ENCODE measurements at regions not wholly inside any gene's neighbourhood (a gene's known extent, or its start where the extent isn't known, plus 50 kb on each side); places are given as distances from the start of the nearest gene placed in this dataset.

DNA sequence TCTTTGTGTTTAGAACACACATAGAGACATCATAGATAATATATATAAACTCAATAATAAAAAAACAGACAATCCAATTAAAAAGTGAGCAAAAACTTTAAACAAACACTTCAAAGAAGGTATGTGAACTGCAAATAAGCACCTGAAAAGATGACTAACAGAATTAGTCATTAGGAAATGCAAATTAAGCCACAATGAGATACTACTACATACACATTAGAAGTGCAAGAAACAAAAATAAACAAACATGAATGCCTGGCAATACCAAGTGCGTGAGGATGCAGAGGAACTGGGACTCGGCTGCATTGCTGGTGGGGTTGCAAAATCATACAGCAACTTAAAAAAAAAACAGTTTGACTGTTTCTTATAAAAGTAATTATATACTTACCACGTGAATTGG lies 799.0 kb downstream of the KCNJ2 start:
- Mint-ChIP-seq H3K36me3 (ENCODE audit: unreplicated experiment) (no peaks in the 10 kb centered on the region), H3K27ac (ENCODE audit: unreplicated experiment) (no peak overlapping the region), H3K4me1 (ENCODE audit: low read depth, unreplicated experiment) (no peaks in the 10 kb centered on the region), H3K4me3 (ENCODE audit: unreplicated experiment) (no peak overlapping the region), H3K27me3 (ENCODE audit: unreplicated experiment) (no peaks in the 10 kb centered on the region), H3K9me3 (ENCODE audit: unreplicated experiment) (peaks cover 2% of the 10 kb centered on the region)
- TF ChIP-seq, protein P1, sequence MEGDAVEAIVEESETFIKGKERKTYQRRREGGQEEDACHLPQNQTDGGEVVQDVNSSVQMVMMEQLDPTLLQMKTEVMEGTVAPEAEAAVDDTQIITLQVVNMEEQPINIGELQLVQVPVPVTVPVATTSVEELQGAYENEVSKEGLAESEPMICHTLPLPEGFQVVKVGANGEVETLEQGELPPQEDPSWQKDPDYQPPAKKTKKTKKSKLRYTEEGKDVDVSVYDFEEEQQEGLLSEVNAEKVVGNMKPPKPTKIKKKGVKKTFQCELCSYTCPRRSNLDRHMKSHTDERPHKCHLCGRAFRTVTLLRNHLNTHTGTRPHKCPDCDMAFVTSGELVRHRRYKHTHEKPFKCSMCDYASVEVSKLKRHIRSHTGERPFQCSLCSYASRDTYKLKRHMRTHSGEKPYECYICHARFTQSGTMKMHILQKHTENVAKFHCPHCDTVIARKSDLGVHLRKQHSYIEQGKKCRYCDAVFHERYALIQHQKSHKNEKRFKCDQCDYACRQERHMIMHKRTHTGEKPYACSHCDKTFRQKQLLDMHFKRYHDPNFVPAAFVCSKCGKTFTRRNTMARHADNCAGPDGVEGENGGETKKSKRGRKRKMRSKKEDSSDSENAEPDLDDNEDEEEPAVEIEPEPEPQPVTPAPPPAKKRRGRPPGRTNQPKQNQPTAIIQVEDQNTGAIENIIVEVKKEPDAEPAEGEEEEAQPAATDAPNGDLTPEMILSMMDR (IDR thresholded peaks at IDR 0.05; ENCODE audit: partially characterized antibody, unreplicated experiment), result no peak
- DNase-seq, result no peak

DNA sequence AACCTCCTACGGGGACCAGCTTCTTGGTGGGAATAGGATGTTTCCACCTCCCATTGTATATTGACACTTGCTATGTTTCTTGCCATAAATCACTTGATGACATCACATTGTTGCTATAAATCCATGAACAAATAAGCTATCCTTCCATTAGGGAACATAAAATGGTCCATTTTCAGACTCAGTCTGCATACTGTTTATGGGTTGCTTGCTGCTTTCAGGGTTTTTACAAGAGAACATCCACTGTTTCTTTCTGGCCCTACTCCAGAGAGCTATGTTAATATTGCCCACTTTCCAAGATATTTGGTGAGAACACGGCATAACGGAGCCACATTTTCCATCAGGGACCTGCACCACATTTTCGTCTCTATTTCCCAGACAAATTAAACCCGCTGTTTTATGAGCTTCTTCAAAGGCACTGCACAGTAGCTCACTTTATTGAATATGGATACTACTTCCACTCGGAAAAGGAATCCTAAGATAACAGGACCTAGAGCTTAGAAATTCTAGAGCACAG lies 800.2 kb downstream of the KCNJ2 start:
- TF ChIP-seq, protein P1 (IDR thresholded peaks at IDR 0.05; ENCODE audit: partially characterized antibody, unreplicated experiment), result no peak
- H3K4me3 Mint-ChIP-seq (ENCODE audit: unreplicated experiment), result no peak overlapping the region
- no peaks in the 10 kb centered on the region for H3K27me3 Mint-ChIP-seq (ENCODE audit: unreplicated experiment)
- DNase-seq, result no peak
- no peaks in the 10 kb centered on the region for H3K4me1 Mint-ChIP-seq (ENCODE audit: low read depth, unreplicated experiment)
- no peak overlapping the region for H3K27ac Mint-ChIP-seq (ENCODE audit: unreplicated experiment)
- peaks cover 2% of the 10 kb centered on the region for H3K9me3 Mint-ChIP-seq (ENCODE audit: unreplicated experiment)
- no peaks in the 10 kb centered on the region for H3K36me3 Mint-ChIP-seq (ENCODE audit: unreplicated experiment)

DNA sequence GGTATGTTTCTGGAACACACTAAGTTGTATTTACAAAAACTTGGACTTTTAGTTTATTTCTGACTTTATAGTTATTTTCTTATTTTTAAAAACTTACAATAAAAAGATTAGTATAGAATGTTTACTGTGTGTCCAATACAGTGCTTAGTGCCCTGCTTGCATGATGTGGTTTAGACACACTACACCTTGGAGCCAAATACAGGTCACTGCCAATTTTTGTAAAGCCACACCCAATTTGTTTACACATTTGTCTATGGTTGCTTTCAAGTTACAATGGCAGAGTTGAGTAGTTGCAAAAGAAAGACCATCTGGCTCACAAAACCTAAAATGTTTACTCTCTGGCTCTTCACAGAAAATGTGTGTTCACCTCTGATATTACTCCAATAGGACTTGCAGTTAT lies 807.1 kb downstream of the KCNJ2 start:
- Mint-ChIP-seq H3K4me3 (ENCODE audit: unreplicated experiment) (no peak overlapping the region), H3K27me3 (ENCODE audit: unreplicated experiment) (peaks cover 2% of the 10 kb centered on the region), H3K4me1 (ENCODE audit: low read depth, unreplicated experiment) (no peaks in the 10 kb centered on the region), H3K27ac (ENCODE audit: unreplicated experiment) (no peak overlapping the region), H3K9me3 (ENCODE audit: unreplicated experiment) (no peaks in the 10 kb centered on the region), H3K36me3 (ENCODE audit: unreplicated experiment) (peaks cover 5% of the 10 kb centered on the region)
- TF ChIP-seq, protein P1 (IDR thresholded peaks at IDR 0.05; ENCODE audit: partially characterized antibody, unreplicated experiment), result no peak
- no peak for DNase-seq

DNA sequence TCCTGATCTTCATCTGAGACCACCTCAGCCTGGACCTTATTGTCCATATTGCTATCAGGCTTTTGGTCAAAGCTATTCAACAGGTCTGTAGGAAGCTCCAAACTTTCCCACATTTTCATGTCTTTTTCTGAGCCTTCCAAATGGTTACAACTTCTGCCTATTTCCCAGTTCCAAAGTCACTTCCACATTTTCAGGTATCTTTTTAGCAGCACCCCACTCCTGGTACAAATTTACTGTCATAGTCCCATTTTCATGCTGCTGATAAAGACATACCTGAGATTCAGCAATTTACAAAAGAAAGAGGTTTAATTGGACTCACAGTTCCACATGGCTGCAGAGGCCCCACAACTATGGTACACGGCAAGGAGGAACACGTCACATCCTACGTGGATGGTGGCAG lies 815.5 kb downstream of the KCNJ2 start:
- Mint-ChIP-seq H3K36me3 (ENCODE audit: unreplicated experiment) (peaks cover 17% of the 10 kb centered on the region), H3K4me1 (ENCODE audit: low read depth, unreplicated experiment) (no peaks in the 10 kb centered on the region), H3K4me3 (ENCODE audit: unreplicated experiment) (no peak overlapping the region), H3K27ac (ENCODE audit: unreplicated experiment) (no peak overlapping the region), H3K9me3 (ENCODE audit: unreplicated experiment) (peaks cover 6% of the 10 kb centered on the region), H3K27me3 (ENCODE audit: unreplicated experiment) (no peaks in the 10 kb centered on the region)
- DNase-seq, result no peak
- TF ChIP-seq, protein P1 (IDR thresholded peaks at IDR 0.05; ENCODE audit: partially characterized antibody, unreplicated experiment), result no peak

DNA sequence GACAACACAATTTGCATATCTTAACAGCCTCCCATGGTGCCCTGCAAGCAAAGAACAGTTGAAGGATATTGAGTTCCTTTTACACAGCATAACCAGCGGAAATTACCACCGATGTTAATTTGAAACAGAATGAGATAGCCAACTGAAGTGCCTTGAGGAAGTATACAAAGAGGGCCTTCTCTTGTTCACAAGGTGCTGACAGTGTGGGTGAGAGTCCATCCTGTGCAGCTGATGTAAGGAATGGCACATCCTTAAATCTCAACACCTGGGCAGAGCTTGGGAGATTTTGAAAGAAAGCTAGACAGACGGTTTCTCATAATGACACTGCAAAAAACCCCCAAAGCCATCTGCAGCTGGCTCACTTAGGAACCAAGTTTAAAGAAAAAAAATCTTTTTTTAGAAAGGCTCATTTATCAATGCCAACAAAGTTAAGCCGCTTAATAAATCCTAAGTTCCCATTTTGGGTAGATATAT lies 818.6 kb downstream of the KCNJ2 start:
- Mint-ChIP-seq H3K4me1 (ENCODE audit: low read depth, unreplicated experiment) (no peaks in the 10 kb centered on the region), H3K27ac (ENCODE audit: unreplicated experiment) (no peak overlapping the region), H3K4me3 (ENCODE audit: unreplicated experiment) (no peak overlapping the region), H3K9me3 (ENCODE audit: unreplicated experiment) (peaks cover 6% of the 10 kb centered on the region), H3K27me3 (ENCODE audit: unreplicated experiment) (no peaks in the 10 kb centered on the region), H3K36me3 (ENCODE audit: unreplicated experiment) (peaks cover 17% of the 10 kb centered on the region)
- TF ChIP-seq, protein P1 (IDR thresholded peaks at IDR 0.05; ENCODE audit: partially characterized antibody, unreplicated experiment), result no peak
- no peak for DNase-seq

All from glutamatergic neuron (in vitro differentiated cells).